Hematopoietic multipotent progenitor cell treated with erythropoietin and hydrocortisone succinate and interleukin-3 and kit ligand, for 4 days (in vitro differentiated cells): ENCODE measurements at regions not wholly inside any gene's neighbourhood (a gene's known extent, or its start where the extent isn't known, plus 50 kb on each side); places are given as distances from the start of the nearest gene placed in this dataset.

Experiments
- DNase-seq: peaks from one replicate; pipeline ENCODE4 v3.0.0-alpha.2; 2015

- DNase-seq, result no peak
Observed at GRCh38 chr18:60556326-60556725, 183.8 kb upstream of the MC4R start.

- no peak for DNase-seq
Observed at GRCh38 chr18:60560071-60560470, 187.5 kb upstream of the MC4R start.

- DNase-seq, result no peak
Observed at GRCh38 chr18:60563082-60563481, 190.5 kb upstream of the MC4R start.

- DNase-seq, result peak; percentile 14
Observed at GRCh38 chr18:60568220-60568619, 195.6 kb upstream of the MC4R start.

- DNase-seq, result no peak
Observed at GRCh38 chr18:60570172-60570571, 197.6 kb upstream of the MC4R start.

GRCh38 chr18:60577457-60577856, 204.9 kb upstream of the MC4R start:
- DNase-seq, result no peak

GRCh38 chr18:60585670-60586069, 213.1 kb upstream of the MC4R start:
- DNase-seq, result no peak

- DNase-seq, result no peak
Observed at GRCh38 chr18:60593249-60593648, 220.7 kb upstream of the MC4R start.

- no peak for DNase-seq
Observed at GRCh38 chr18:60596928-60597327, 224.4 kb upstream of the MC4R start.

GRCh38 chr18:60599267-60599666, 226.7 kb upstream of the MC4R start:
- DNase-seq, result no peak

- DNase-seq, result no peak
Observed at GRCh38 chr18:60599995-60600394, 227.4 kb upstream of the MC4R start.

- no peak for DNase-seq
Observed at GRCh38 chr18:60601249-60601648, 228.7 kb upstream of the MC4R start.

GRCh38 chr18:60623331-60623730, 250.8 kb upstream of the MC4R start:
- no peak for DNase-seq

- no peak for DNase-seq
Observed at GRCh38 chr18:60624207-60624606, 251.6 kb upstream of the MC4R start.

- no peak for DNase-seq
Observed at GRCh38 chr18:60639836-60640235, 267.3 kb upstream of the MC4R start.

- no peak for DNase-seq
Observed at GRCh38 chr18:60643009-60643408, 270.4 kb upstream of the MC4R start.

- no peak for DNase-seq
Observed at GRCh38 chr18:60646725-60647124, 274.1 kb upstream of the MC4R start.

GRCh38 chr18:60649107-60649506, 276.5 kb upstream of the MC4R start:
- no peak for DNase-seq

GRCh38 chr18:60649842-60650536, 277.4 kb upstream of the MC4R start:
- no peak for DNase-seq

GRCh38 chr18:60654298-60654697, 281.7 kb upstream of the MC4R start:
- DNase-seq, result no peak

- DNase-seq, result peak; percentile 92
Observed at GRCh38 chr18:60656553-60656952, 284.0 kb upstream of the MC4R start.

- no peak for DNase-seq
Observed at GRCh38 chr18:60662491-60662890, 289.9 kb upstream of the MC4R start.

- no peak for DNase-seq
Observed at GRCh38 chr18:60663060-60663989, 290.8 kb upstream of the MC4R start.

GRCh38 chr18:60664736-60665135, 292.2 kb upstream of the MC4R start:
- DNase-seq, result no peak
